Endothelial cell of hepatic sinusoid (primary cell): ENCODE measurements at regions not wholly inside any gene's neighbourhood (a gene's known extent, or its start where the extent isn't known, plus 50 kb on each side); places are given as distances from the start of the nearest gene placed in this dataset.

ENCODE experiments used
- in situ Hi-C: cut with HindIII; loops from 2 replicates; pipeline ENCODE4 v1.10.0; 2017; ENCODE audit warnings: low sequenced_read_pairs

GRCh38 chr11:119523539-119524157 lies 100.7 kb upstream of the THY1 start:
- in situ Hi-C loops, result loop anchor here (25.0 kb wide), 1 partner anchor 239 kb away; no protein-coding TSS in a partner anchor

- in situ Hi-C loops, result loop anchor here (25.0 kb wide), 1 partner anchor 240 kb away; no protein-coding TSS in a partner anchor
These were observed 99.6 kb upstream of the THY1 start for GRCh38 chr11:119522609-119523008.

GRCh38 chr11:119521551-119521950 lies 98.6 kb upstream of the THY1 start:
- in situ Hi-C loops, result loop anchor here (25.0 kb wide), 1 partner anchor 241 kb away; no protein-coding TSS in a partner anchor

GRCh38 chr11:119520966-119521365 lies 98.0 kb upstream of the THY1 start:
- in situ Hi-C loops, result loop anchor here (25.0 kb wide), 1 partner anchor 241 kb away; no protein-coding TSS in a partner anchor

- in situ Hi-C loops, result loop anchor here (25.0 kb wide), 1 partner anchor 242 kb away; no protein-coding TSS in a partner anchor
These were observed 97.4 kb upstream of the THY1 start for GRCh38 chr11:119520400-119520799.

GRCh38 chr11:119519796-119520195 lies 96.8 kb upstream of the THY1 start:
- in situ Hi-C loops, result loop anchor here (25.0 kb wide), 1 partner anchor 243 kb away; no protein-coding TSS in a partner anchor

GRCh38 chr11:119518746-119519730 lies 96.1 kb upstream of the THY1 start:
- in situ Hi-C loops, result loop anchor here (25.0 kb wide), 1 partner anchor 243 kb away; no protein-coding TSS in a partner anchor

GRCh38 chr11:119515771-119516400 lies 92.9 kb upstream of the THY1 start:
- in situ Hi-C loops, result loop anchor here (25.0 kb wide), 1 partner anchor 246 kb away; no protein-coding TSS in a partner anchor

GRCh38 chr11:119513806-119514170 lies 90.8 kb upstream of the THY1 start:
- in situ Hi-C loops, result loop anchor here (25.0 kb wide), 1 partner anchor 249 kb away; no protein-coding TSS in a partner anchor

GRCh38 chr11:119513131-119513805 lies 90.3 kb upstream of the THY1 start:
- in situ Hi-C loops, result loop anchor here (25.0 kb wide), 1 partner anchor 249 kb away; no protein-coding TSS in a partner anchor

GRCh38 chr11:119512369-119512768 lies 89.4 kb upstream of the THY1 start:
- in situ Hi-C loops, result loop anchor here (25.0 kb wide), 1 partner anchor 250 kb away; no protein-coding TSS in a partner anchor

GRCh38 chr11:119511614-119512306 lies 88.8 kb upstream of the THY1 start:
- in situ Hi-C loops, result loop anchor here (25.0 kb wide), 1 partner anchor 251 kb away; no protein-coding TSS in a partner anchor

GRCh38 chr11:119509969-119510401 lies 87.0 kb upstream of the THY1 start:
- in situ Hi-C loops, result loop anchor here (25.0 kb wide), 1 partner anchor 252 kb away; no protein-coding TSS in a partner anchor

GRCh38 chr11:119509282-119509841 lies 86.4 kb upstream of the THY1 start:
- in situ Hi-C loops, result loop anchor here (25.0 kb wide), 1 partner anchor 253 kb away; no protein-coding TSS in a partner anchor

- in situ Hi-C loops, result loop anchor here (25.0 kb wide), 1 partner anchor 256 kb away; no protein-coding TSS in a partner anchor
These were observed 83.5 kb upstream of the THY1 start for GRCh38 chr11:119506436-119506835.

GRCh38 chr11:119505861-119506260 lies 82.9 kb upstream of the THY1 start:
- in situ Hi-C loops, result loop anchor here (25.0 kb wide), 1 partner anchor 256 kb away; no protein-coding TSS in a partner anchor

GRCh38 chr11:119505071-119505470 lies 82.1 kb upstream of the THY1 start:
- in situ Hi-C loops, result loop anchor here (25.0 kb wide), 1 partner anchor 257 kb away; no protein-coding TSS in a partner anchor

GRCh38 chr11:119504371-119504770 lies 81.4 kb upstream of the THY1 start:
- in situ Hi-C loops, result loop anchor here (25.0 kb wide), 1 partner anchor 258 kb away; no protein-coding TSS in a partner anchor
